K562 (cell line): ENCODE measurements at regions not wholly inside any gene's neighbourhood (a gene's known extent, or its start where the extent isn't known, plus 50 kb on each side); places are given as distances from the start of the nearest gene placed in this dataset.

Experiments used
- ATAC-seq: fragments of 200-7000 bp; cut with Tn5 transposase; 3 replicates; pipeline ENCODE4 v1.9.1; 2020; ENCODE audit warnings: moderate library complexity
- BruUV-seq: library from RNA; stranded (reverse); fragments of 400-500 nt; replicated peaks from 2 replicates; lab custom pipeline; 2021; lab: Mats Ljungman, UMichigan
- CTCF ChIA-PET: fragments of 300-600 bp; formaldehyde crosslinking; extraction: SDS; loops from one replicate; lab custom pipeline; 2021; ENCODE audit warnings: low intra/inter-chr PET ratio; lab: Yijun Ruan, JAX
- POLR2A ChIA-PET: fragments of 300-600, 350-650 bp; sonication (Branson Sonifier 250); formaldehyde crosslinking; extraction: SDS; loops from one replicate; lab custom pipeline; 2021; ENCODE audit warnings: antibody characterized with exemption, inconsistent platforms; lab: Yijun Ruan, JAX
- DNase-seq, 4 experiments: peaks; one replicate each; pipeline versions ENCODE4 v3.0.0 to v3.0.0-alpha.2; 2011 to 2018; ENCODE audit warnings: low spot score in 3 of 4, mixed read lengths in 3 of 4; ENCODE audit errors: extremely low read depth in 1 of 4
- FAIRE-seq: peaks from 2 replicates; lab custom pipeline; 2011; peaks lifted over from hg19 to GRCh38; lab: Jason Lieb, UNC
- H2AFZ ChIP-seq: 2 replicates; pipeline ENCODE4 v1.6.0; 2011; ENCODE audit warnings: low read depth, low read length, control low read depth, inconsistent platforms
- H3K27ac ChIP-seq: fragments of 200-600 bp; 3 replicates; pipeline ENCODE4 v1.8.0; 2011; ENCODE audit warnings: low read depth, mild to moderate bottlenecking, control low read depth, inconsistent platforms, low read length, moderate library complexity, mixed read lengths; ENCODE audit errors: extremely low read depth
- H3K27me3 ChIP-seq, 2 experiments: fragments of 300-600 bp in 1 of 2; 2 replicates in 1 of 2; 3 replicates in 1 of 2; pipeline versions ENCODE4 v1.6.0 to v1.8.0; 2011; ENCODE audit warnings: inconsistent platforms in 2 of 2, low read length in 2 of 2, mild to moderate bottlenecking in 1 of 2, mixed read lengths in 1 of 2, moderate library complexity in 1 of 2; ENCODE audit not compliant: control insufficient read depth in 2 of 2, insufficient read depth in 2 of 2
- H3K36me3 ChIP-seq: fragments of 300-600 bp; 3 replicates; pipeline ENCODE4 v1.8.0; 2011; ENCODE audit warnings: mild to moderate bottlenecking, low read length, inconsistent platforms; ENCODE audit not compliant: control insufficient read depth, insufficient read depth
- H3K4me1 ChIP-seq, 2 experiments: fragments of 200-600 bp in 1 of 2; replicated peaks in 1 of 2; 2 replicates in 1 of 2; 3 replicates in 1 of 2; pipeline versions ENCODE4 v1.5.1 to v1.8.0; 2011; ENCODE audit warnings: inconsistent platforms in 2 of 2, low read length in 2 of 2, mild to moderate bottlenecking in 1 of 2, mixed read lengths in 1 of 2, moderate library complexity in 1 of 2; ENCODE audit not compliant: control insufficient read depth in 2 of 2, insufficient read depth in 2 of 2
- H3K4me2 ChIP-seq: 2 replicates; pipeline ENCODE4 v1.6.1; 2011; ENCODE audit warnings: low read length, control low read depth, inconsistent platforms, mixed read lengths; ENCODE audit not compliant: insufficient read depth
- H3K4me3 ChIP-seq: fragments of 200-600 bp; sonication (generic), shearing (Covaris generic); 2 replicates; pipeline ENCODE4 v1.5.1; 2016; ENCODE audit warnings: control low read depth, inconsistent platforms
- H3K79me2 ChIP-seq: fragments of 200-600 bp; 3 replicates; pipeline ENCODE4 v1.8.0; 2011; ENCODE audit warnings: low read length, inconsistent platforms; ENCODE audit not compliant: control insufficient read depth, insufficient read depth
- H3K9ac ChIP-seq, 2 experiments: 2 replicates each; pipeline versions ENCODE4 v1.6.0 to v1.6.1; 2011; ENCODE audit warnings: low read depth in 2 of 2, low read length in 2 of 2, control low read depth in 1 of 2, inconsistent platforms in 1 of 2, mild to moderate bottlenecking in 1 of 2, mixed read lengths in 1 of 2; ENCODE audit not compliant: insufficient read depth in 1 of 2
- H3K9me1 ChIP-seq: one replicate; pipeline ENCODE4 v1.6.0; 2011; ENCODE audit warnings: inconsistent platforms, mild to moderate bottlenecking, low read length, moderate library complexity; ENCODE audit not compliant: control insufficient read depth, insufficient read depth
- H3K9me3 ChIP-seq: replicated peaks from 2 replicates; pipeline ENCODE4 v1.5.1; 2011; ENCODE audit warnings: low read depth, low read length, inconsistent platforms; ENCODE audit not compliant: control insufficient read depth, insufficient read depth
- H4K20me1 ChIP-seq: replicated peaks from 2 replicates; pipeline ENCODE4 v1.6.1; 2011; ENCODE audit warnings: low read length, inconsistent platforms, mixed read lengths; ENCODE audit not compliant: control insufficient read depth, insufficient read depth
- ARID1B ChIP-seq: fragments of 450-650 bp; IDR thresholded peaks from 2 replicates; pipeline ENCODE4 v1.6.1; 2016; ENCODE audit warnings: antibody characterized with exemption, mild to moderate bottlenecking, inconsistent platforms
- COPS2 ChIP-seq: fragments of 450-650 bp; conservative IDR thresholded peaks from 2 replicates; pipeline ENCODE4 v1.6.1; 2016; ENCODE audit warnings: mild to moderate bottlenecking, moderate library complexity
- CSDE1 ChIP-seq, 2 experiments: fragments of 450-650 bp; IDR thresholded peaks; 2 replicates each; pipeline ENCODE4 v1.6.1; 2016; ENCODE audit warnings: mild to moderate bottlenecking in 1 of 2
- CTBP1 ChIP-seq: fragments of 450-650 bp; IDR thresholded peaks from 2 replicates; pipeline ENCODE4 v1.6.1; 2016; ENCODE audit warnings: borderline replicate concordance
- DPF2 ChIP-seq: fragments of 450-650 bp; IDR thresholded peaks from 2 replicates; pipeline ENCODE4 v1.6.1; 2016
- FOSL1 ChIP-seq: fragments of 200-800 bp; sonication (Bioruptor generic); conservative IDR thresholded peaks from 2 replicates; pipeline ENCODE4 v1.6.1; 2016; ENCODE audit warnings: missing genetic modification characterization, missing compliant biosample characterization
- HDGF ChIP-seq: fragments of 450-650 bp; IDR thresholded peaks from 2 replicates; pipeline ENCODE4 v1.6.1; 2016
- HNRNPLL ChIP-seq: fragments of 200-400 bp; formaldehyde crosslinking; IDR thresholded peaks from 2 replicates; pipeline ENCODE4 v1.6.1; 2017; ENCODE audit warnings: low read length, low read depth, mild to moderate bottlenecking; ENCODE audit not compliant: poor library complexity, severe bottlenecking
- JUN ChIP-seq, 2 experiments: sonication (generic) in 1 of 2; formaldehyde crosslinking in 1 of 2; IDR thresholded peaks; 2 replicates each; pipeline versions ENCODE4 v1.6.1 to v1.8.0; 2012 to 2022; ENCODE audit warnings: borderline replicate concordance in 2 of 2, mild to moderate bottlenecking in 2 of 2, improper control_type of control experiment in 1 of 2, low read depth in 1 of 2, low read length in 1 of 2, missing genetic modification reagents in 1 of 2
- JUND ChIP-seq, 2 experiments: IDR thresholded peaks; 2 replicates in 1 of 2; 3 replicates in 1 of 2; pipeline ENCODE4 v1.6.1; 2011; ENCODE audit warnings: borderline replicate concordance in 2 of 2, low read depth in 2 of 2, low read length in 2 of 2, improper control_type of control experiment in 1 of 2, missing biosample characterization in 1 of 2, missing genetic modification characterization in 1 of 2, missing genetic modification reagents in 1 of 2
- MCM5 ChIP-seq: fragments of 450-650 bp; IDR thresholded peaks from 2 replicates; pipeline ENCODE4 v1.6.1; 2016; ENCODE audit warnings: low read depth
- MYC ChIP-seq, 2 experiments: fragments of 250-450 bp in 1 of 2; sonication (Bioruptor Pico) in 1 of 2; IDR thresholded peaks; 2 replicates each; pipeline versions ENCODE4 v1.5.1 to v1.6.1; 2012 to 2021; ENCODE audit warnings: low read depth in 2 of 2, borderline replicate concordance in 1 of 2, improper control_type of control experiment in 1 of 2, low read length in 1 of 2, mild to moderate bottlenecking in 1 of 2, moderate library complexity in 1 of 2
- NBN ChIP-seq: fragments of 450-650 bp; IDR thresholded peaks from 2 replicates; pipeline ENCODE4 v1.6.1; 2016; ENCODE audit warnings: low read depth, mild to moderate bottlenecking
- NFE2 ChIP-seq: IDR thresholded peaks from 2 replicates; pipeline ENCODE4 v1.6.1; 2014; ENCODE audit warnings: antibody characterized with exemption, low read depth
- NR2C1 ChIP-seq, 2 experiments: fragments of 450-650 bp; IDR thresholded peaks; 2 replicates each; pipeline ENCODE4 v1.6.1; 2017; ENCODE audit warnings: mild to moderate bottlenecking in 2 of 2, antibody characterized with exemption in 1 of 2, inconsistent platforms in 1 of 2, missing compliant biosample characterization in 1 of 2, missing genetic modification characterization in 1 of 2
- POU5F1 ChIP-seq: fragments of 150-350 bp; IDR thresholded peaks from 2 replicates; pipeline ENCODE4 v1.6.1; 2014; ENCODE audit warnings: borderline replicate concordance, low read length, low read depth, mild to moderate bottlenecking; ENCODE audit not compliant: partially characterized antibody
- RAD21 ChIP-seq, 2 experiments: fragments of 250-450 bp in 1 of 2; fragments of 450-650 bp in 1 of 2; sonication (Bioruptor Pico) in 1 of 2; formaldehyde crosslinking in 1 of 2; IDR thresholded peaks in 1 of 2; conservative IDR thresholded peaks in 1 of 2; 2 replicates each; pipeline versions ENCODE4 v1.4.0 to v1.8.0; 2020 to 2022; ENCODE audit warnings: mild to moderate bottlenecking in 2 of 2, moderate library complexity in 1 of 2
- SMARCA4 ChIP-seq: fragments of 450-650 bp; IDR thresholded peaks from 2 replicates; pipeline ENCODE4 v1.6.1; 2016
- U2AF1 ChIP-seq: fragments of 200-400 bp; formaldehyde crosslinking; optimal IDR thresholded peaks from 2 replicates; pipeline ENCODE3; 2017; ENCODE audit warnings: mild to moderate bottlenecking, low read depth, low read length, moderate library complexity
- ZBTB8A ChIP-seq: fragments of 450-650 bp; IDR thresholded peaks from 2 replicates; pipeline ENCODE4 v1.6.1; 2018; ENCODE audit warnings: mild to moderate bottlenecking, moderate library complexity; ENCODE audit not compliant: partially characterized antibody
- ZKSCAN8 ChIP-seq: fragments of 200-800 bp; sonication (Bioruptor generic); IDR thresholded peaks from 2 replicates; pipeline ENCODE4 v1.6.1; 2016; ENCODE audit warnings: missing genetic modification characterization, missing compliant biosample characterization
- ZNF507 ChIP-seq: conservative IDR thresholded peaks from 2 replicates; pipeline ENCODE4 v1.6.1; 2017; ENCODE audit warnings: missing genetic modification characterization, missing compliant biosample characterization
- WGBS: fragments of 100-300 bp; shearing (Covaris generic); methylation state at CpG from one replicate; pipeline ENCODE4 v1.1.6; 2016; ENCODE audit warnings: low coverage, mixed read lengths; ENCODE audit not compliant: insufficient coverage; ENCODE audit errors: missing lambda C conversion rate; 5-methylcytosine and 5-hydroxymethylcytosine counted together
- in situ Hi-C: fragments of 300-500 bp; cut with MboI; formaldehyde crosslinking; loops from 4 replicates; pipeline ENCODE4 v1.15.0; 2018; ENCODE audit warnings: inconsistent platforms, mixed read lengths
- intact Hi-C: fragments of 100-400 bp; cut with micrococcal nuclease; formaldehyde crosslinking; loops from 2 replicates; pipeline ENCODE4 v1.14.2; 2022
- TF ChIP-seq, protein P1 (sequence below), 2 experiments: fragments of 450-650 bp in 1 of 2; sonication (generic) in 1 of 2; formaldehyde crosslinking in 1 of 2; IDR thresholded peaks in 1 of 2; conservative IDR thresholded peaks in 1 of 2; 2 replicates each; pipeline versions ENCODE4 v1.6.1 to v1.8.1; 2016 to 2023; ENCODE audit warnings: mild to moderate bottlenecking in 2 of 2, moderate library complexity in 2 of 2, inconsistent platforms in 1 of 2, missing genetic modification reagents in 1 of 2

DNA sequence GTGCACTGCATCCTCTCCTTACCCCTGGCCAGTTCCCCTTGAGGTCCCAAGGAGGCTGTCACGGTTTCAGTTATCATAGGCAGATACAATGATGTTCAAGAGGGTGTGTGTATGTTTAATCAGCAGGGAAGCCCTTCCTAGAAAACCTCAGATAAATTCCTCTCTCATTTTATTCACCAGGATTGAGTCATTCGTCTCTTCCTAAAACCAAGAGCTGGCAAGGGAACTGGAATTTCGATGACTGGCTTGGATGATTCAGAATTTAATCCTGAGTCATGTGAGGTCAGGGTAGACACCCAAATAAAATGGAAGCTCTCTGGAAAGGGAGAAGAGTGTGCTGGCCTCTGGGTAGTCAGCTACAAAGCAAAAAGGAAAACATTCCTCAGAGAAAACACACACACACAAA lies 106.2 kb upstream of the RAPGEF2 start:
- Histone ChIP-seq H3K4me1 (peaks cover 0 to 6% of the 10 kb centered on the region in 2 experiments; a peak in 2 of 5 replicates), H3K9ac (no peak overlapping the region), H3K9me1 (no peaks in the 10 kb centered on the region), H3K79me2 (no peaks in the 10 kb centered on the region), H3K27ac (no peak overlapping the region), H2AFZ (peak overlapping the region; percentile 49), H4K20me1 (no peaks in the 10 kb centered on the region), H3K27me3 (no peaks in the 10 kb centered on the region), H3K36me3 (no peaks in the 10 kb centered on the region), H3K4me2 (no peak overlapping the region), H3K4me3 (no peak overlapping the region), H3K9me3 (no peaks in the 10 kb centered on the region)
- no peak for FAIRE-seq
- intact Hi-C loops (no loop called here), in situ Hi-C loops (no loop called here)
- peak; percentile 62 for ATAC-seq
- CTCF ChIA-PET, result no interaction called here
- no TSS peak for BruUV-seq
- WGBS, result 0% methylated on average over 3 of the region's 3 CpGs
- DNase-seq, result no peak
- POLR2A ChIA-PET, result interaction anchor here (1.4 kb wide), 1 partner anchor 10 kb away, joined by 5 read pairs; no protein-coding TSS in a partner anchor
- TF ChIP-seq HDGF (no peak), SMARCA4 (0 out of 2 replicates have a peak, but pooled peaks have one; percentile 25), ARID1B (peak; percentile 37; the same call in 1 of the 2 replicates), CSDE1 (IDR thresholded peaks at IDR 0.05) (no peak), JUND (IDR thresholded peaks at IDR 0.05; ENCODE audit: borderline replicate concordance, low read depth, low read length) (peak; percentile 56; the same call in 1 of the 2 replicates), JUND (tag; IDR thresholded peaks at IDR 0.05; ENCODE audit: borderline replicate concordance, low read depth, low read length) (no peak; the same call in 2 of the 3 replicates), FOSL1 (tag) (peak; percentile 89), COPS2 (no peak), ZKSCAN8 (CRISPR knock-in tag) (no peak), ZBTB8A (no peak), NFE2 (peak; percentile 56), U2AF1 (no peak), POU5F1 (no peak), RAD21 (CRISPR knock-in tag; conservative IDR thresholded peaks at IDR 0.05 in 1 of 2, IDR thresholded peaks at IDR 0.05 in 1 of 2) (no peak), ZNF507 (no peak), NR2C1 (IDR thresholded peaks at IDR 0.05) (no peak), NR2C1 (tag; IDR thresholded peaks at IDR 0.05) (0 out of 2 replicates have a peak, but pooled peaks have one; percentile 21), MCM5 (no peak), MYC (IDR thresholded peaks at IDR 0.05; ENCODE audit: low read depth, low read length) (no peak), MYC (CRISPR knock-in tag; IDR thresholded peaks at IDR 0.05; ENCODE audit: borderline replicate concordance, low read depth) (no peak), JUN (IDR thresholded peaks at IDR 0.05; ENCODE audit: borderline replicate concordance, low read depth, low read length) (peak; percentile 28; the same call in 1 of the 2 replicates), JUN (CRISPR knock-in tag; IDR thresholded peaks at IDR 0.05; ENCODE audit: borderline replicate concordance) (no peak), DPF2 (0 out of 2 replicates have a peak, but pooled peaks have one; percentile 25), HNRNPLL (no peak), NBN (no peak), CTBP1 (0 out of 2 replicates have a peak, but pooled peaks have one; percentile 34)
- TF ChIP-seq, protein P1, sequence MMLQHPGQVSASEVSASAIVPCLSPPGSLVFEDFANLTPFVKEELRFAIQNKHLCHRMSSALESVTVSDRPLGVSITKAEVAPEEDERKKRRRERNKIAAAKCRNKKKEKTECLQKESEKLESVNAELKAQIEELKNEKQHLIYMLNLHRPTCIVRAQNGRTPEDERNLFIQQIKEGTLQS (IDR thresholded peaks at IDR 0.05), result peak; percentile 76
- TF ChIP-seq, protein P1 (CRISPR knock-in tag; conservative IDR thresholded peaks at IDR 0.05), result no peak
